ENCODE measurements at regions not wholly inside any gene's neighbourhood (a gene's known extent, or its start where the extent isn't known, plus 50 kb on each side); places are given as distances from the start of the nearest gene placed in this dataset.

DNA sequence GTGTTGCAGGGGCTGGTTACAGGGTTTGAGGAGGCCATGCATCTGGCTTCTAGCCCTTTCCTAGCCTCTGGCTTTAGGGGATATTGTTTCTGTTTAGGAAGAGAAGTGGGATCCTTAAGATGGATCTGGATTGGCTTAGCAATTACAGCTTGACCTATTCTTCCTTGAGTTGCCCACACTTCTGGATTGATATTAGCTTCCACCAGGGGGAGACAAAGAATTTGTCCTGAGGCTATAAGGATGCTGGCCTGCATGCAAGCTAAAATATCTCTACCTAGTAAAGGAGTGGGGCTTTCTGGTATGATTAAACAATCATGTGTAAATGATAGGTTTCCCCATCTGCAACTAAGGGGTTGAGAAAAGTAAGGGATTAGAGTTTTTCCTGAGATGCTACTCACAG is 117.2 kb downstream of the TEX13C start:
- TF ChIP-seq POLR2AphosphoS5 (IDR thresholded peaks at IDR 0.05; ENCODE audit: borderline replicate concordance, low read depth, low read length) (no peak), EZH2 (IDR thresholded peaks at IDR 0.05) (no peak)
